ENCODE measurements at regions not wholly inside any gene's neighbourhood (a gene's known extent, or its start where the extent isn't known, plus 50 kb on each side); places are given as distances from the start of the nearest gene placed in this dataset.

- TF ChIP-seq ZNF138 (CRISPR knock-in tag; conservative IDR thresholded peaks at IDR 0.05): no peak
- TF ChIP-seq CTCF (IDR thresholded peaks at IDR 0.05): no peak
- TF ChIP-seq OVOL2 (CRISPR knock-in tag; IDR thresholded peaks at IDR 0.05; ENCODE audit: borderline replicate concordance): no peak
- TF ChIP-seq ATF3 (CRISPR knock-in tag; conservative IDR thresholded peaks at IDR 0.05): no peak
- TF ChIP-seq USF2 (CRISPR knock-in tag; IDR thresholded peaks at IDR 0.05): no peak
- no peak for TF ChIP-seq SP1 (CRISPR knock-in tag; conservative IDR thresholded peaks at IDR 0.05)
- no peak for TF ChIP-seq KAT7 (CRISPR knock-in tag; IDR thresholded peaks at IDR 0.05; ENCODE audit: borderline replicate concordance)
- TF ChIP-seq TCF7 (CRISPR knock-in tag; IDR thresholded peaks at IDR 0.05; ENCODE audit: low read depth): no peak
- TF ChIP-seq ATF1 (CRISPR knock-in tag; IDR thresholded peaks at IDR 0.05): no peak
- TF ChIP-seq IRF1 (CRISPR knock-in tag; IDR thresholded peaks at IDR 0.05): no peak
- no peak for TF ChIP-seq NR2C2 (CRISPR knock-in tag; IDR thresholded peaks at IDR 0.05)
These were observed 66.4 kb upstream of the BANK1 start for GRCh38 chr4:101724093-101724492.
